ENCODE measurements at regions not wholly inside any gene's neighbourhood (a gene's known extent, or its start where the extent isn't known, plus 50 kb on each side); places are given as distances from the start of the nearest gene placed in this dataset.
A peak's percentile ranks its signal among the peaks of the same experiment; 100 is the strongest.

DNA sequence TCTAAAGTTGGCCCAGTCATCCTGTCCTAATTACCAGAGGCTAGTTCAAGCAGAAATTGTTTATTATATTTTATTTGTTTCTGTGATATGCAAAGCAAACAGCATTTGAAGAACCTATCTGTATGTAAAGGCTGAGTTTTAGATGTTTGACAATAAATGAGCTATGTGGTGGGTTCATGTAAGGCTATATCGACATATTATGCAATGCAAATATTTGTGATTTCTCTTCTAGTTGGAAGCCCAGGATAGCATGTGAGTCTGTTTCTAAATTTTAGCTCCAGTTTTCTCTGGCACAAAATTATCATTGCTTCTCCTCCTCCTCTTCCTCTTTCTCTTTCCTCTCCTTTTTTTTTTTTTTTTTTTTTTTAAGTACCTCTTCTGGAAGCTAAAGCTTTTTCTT lies 263.2 kb upstream of the LMCD1 start:
- H3K9ac ChIP-seq (ENCODE audit: low read length in 5 of 5) = peak overlapping the region in 1 of 5 donors; percentile 5
- no peaks in the 10 kb centered on the region for H3K36me3 ChIP-seq (ENCODE audit: control insufficient read depth in 5 of 5, insufficient read depth in 5 of 5, low read length in 5 of 5)
- no peaks in the 10 kb centered on the region for H3K27me3 ChIP-seq (ENCODE audit: control insufficient read depth in 5 of 5, insufficient read depth in 4 of 5, low read length in 5 of 5)
- H3K9me3 ChIP-seq (ENCODE audit: control insufficient read depth in 5 of 5, low read length in 5 of 5) = peaks cover 0 to 8% (median 2%) of the 10 kb centered on the region in 5 donors
- H3K27ac ChIP-seq (ENCODE audit: low read depth, low read length) = peak overlapping the region; percentile 54
- peaks cover 0 to 31% (median 18%) of the 10 kb centered on the region in 5 donors for H3K4me1 ChIP-seq (ENCODE audit: control insufficient read depth in 5 of 5, insufficient read depth in 5 of 5, low read length in 5 of 5)
- H3K4me3 ChIP-seq (ENCODE audit: low read depth in 1 of 5, low read length in 5 of 5) = no peak overlapping the region

DNA sequence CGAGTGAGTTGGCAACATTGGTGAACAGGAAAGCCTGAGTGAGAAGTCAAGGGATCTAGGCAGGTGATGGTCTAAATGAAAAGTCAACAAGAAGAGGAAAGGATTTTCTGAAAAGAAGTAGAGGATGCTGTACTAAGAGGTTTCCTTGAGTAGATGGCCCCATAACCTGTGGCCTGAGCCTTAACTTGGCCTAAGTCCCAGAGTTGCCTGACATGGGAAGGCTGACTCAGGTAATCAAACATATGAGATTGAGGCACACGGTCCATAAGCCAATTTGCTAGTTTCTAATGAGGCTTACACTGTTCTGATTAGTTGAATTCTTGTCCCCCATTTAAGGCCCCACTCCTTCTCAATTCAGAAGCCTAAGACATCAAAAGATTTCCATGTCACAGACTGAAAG lies 262.5 kb upstream of the LMCD1 start:
- Histone ChIP-seq H3K9me3 (ENCODE audit: control insufficient read depth in 5 of 5, low read length in 5 of 5) (peaks cover 0 to 10% (median 2%) of the 10 kb centered on the region in 5 donors), H3K27me3 (ENCODE audit: control insufficient read depth in 5 of 5, insufficient read depth in 4 of 5, low read length in 5 of 5) (no peaks in the 10 kb centered on the region), H3K4me1 (ENCODE audit: control insufficient read depth in 5 of 5, insufficient read depth in 5 of 5, low read length in 5 of 5) (peaks cover 0 to 31% (median 18%) of the 10 kb centered on the region in 5 donors), H3K36me3 (ENCODE audit: control insufficient read depth in 5 of 5, insufficient read depth in 5 of 5, low read length in 5 of 5) (no peaks in the 10 kb centered on the region), H3K27ac (ENCODE audit: low read depth, low read length) (peak overlapping the region; percentile 54), H3K9ac (ENCODE audit: low read length in 5 of 5) (no peak overlapping the region), H3K4me3 (ENCODE audit: low read depth in 1 of 5, low read length in 5 of 5) (no peak overlapping the region)

GRCh38 chr3:8239718-8240695 lies 261.6 kb upstream of the LMCD1 start:
- Histone ChIP-seq H3K27ac (ENCODE audit: low read depth, low read length) (no peak overlapping the region), H3K9me3 (ENCODE audit: control insufficient read depth in 5 of 5, low read length in 5 of 5) (peaks cover 0 to 12% (median 2%) of the 10 kb centered on the region in 5 donors), H3K4me3 (ENCODE audit: low read depth in 1 of 5, low read length in 5 of 5) (no peak overlapping the region), H3K4me1 (ENCODE audit: control insufficient read depth in 5 of 5, insufficient read depth in 5 of 5, low read length in 5 of 5) (peaks cover 0 to 31% (median 18%) of the 10 kb centered on the region in 5 donors), H3K36me3 (ENCODE audit: control insufficient read depth in 5 of 5, insufficient read depth in 5 of 5, low read length in 5 of 5) (no peaks in the 10 kb centered on the region), H3K27me3 (ENCODE audit: control insufficient read depth in 5 of 5, insufficient read depth in 4 of 5, low read length in 5 of 5) (no peaks in the 10 kb centered on the region), H3K9ac (ENCODE audit: low read length in 5 of 5) (no peak overlapping the region)

GRCh38 chr3:8246070-8246469 lies 255.6 kb upstream of the LMCD1 start:
- H3K36me3 ChIP-seq (ENCODE audit: control insufficient read depth in 5 of 5, insufficient read depth in 5 of 5, low read length in 5 of 5) = no peaks in the 10 kb centered on the region
- peaks cover 0 to 12% (median 2%) of the 10 kb centered on the region in 5 donors for H3K9me3 ChIP-seq (ENCODE audit: control insufficient read depth in 5 of 5, low read length in 5 of 5)
- no peak overlapping the region for H3K27ac ChIP-seq (ENCODE audit: low read depth, low read length)
- no peak overlapping the region for H3K9ac ChIP-seq (ENCODE audit: low read length in 5 of 5)
- no peaks in the 10 kb centered on the region for H3K4me1 ChIP-seq (ENCODE audit: control insufficient read depth in 5 of 5, insufficient read depth in 5 of 5, low read length in 5 of 5)
- H3K27me3 ChIP-seq (ENCODE audit: control insufficient read depth in 5 of 5, insufficient read depth in 4 of 5, low read length in 5 of 5) = no peaks in the 10 kb centered on the region
- H3K4me3 ChIP-seq (ENCODE audit: low read depth in 1 of 5, low read length in 5 of 5) = no peak overlapping the region

- H3K27ac ChIP-seq (ENCODE audit: low read depth, low read length) = no peak overlapping the region
- no peak overlapping the region for H3K4me3 ChIP-seq (ENCODE audit: low read depth in 1 of 5, low read length in 5 of 5)
- no peaks in the 10 kb centered on the region for H3K36me3 ChIP-seq (ENCODE audit: control insufficient read depth in 5 of 5, insufficient read depth in 5 of 5, low read length in 5 of 5)
- no peak overlapping the region for H3K9ac ChIP-seq (ENCODE audit: low read length in 5 of 5)
- H3K27me3 ChIP-seq (ENCODE audit: control insufficient read depth in 5 of 5, insufficient read depth in 4 of 5, low read length in 5 of 5) = no peaks in the 10 kb centered on the region
- peaks cover 0 to 4% (median 0%) of the 10 kb centered on the region in 5 donors for H3K9me3 ChIP-seq (ENCODE audit: control insufficient read depth in 5 of 5, low read length in 5 of 5)
- H3K4me1 ChIP-seq (ENCODE audit: control insufficient read depth in 5 of 5, insufficient read depth in 5 of 5, low read length in 5 of 5) = peaks cover 0 to 20% (median 13%) of the 10 kb centered on the region in 5 donors
Measured at GRCh38 chr3:8253201-8253600, 248.4 kb upstream of the LMCD1 start.

GRCh38 chr3:8254489-8254888 lies 247.1 kb upstream of the LMCD1 start:
- no peak overlapping the region for H3K9ac ChIP-seq (ENCODE audit: low read length in 5 of 5)
- H3K27me3 ChIP-seq (ENCODE audit: control insufficient read depth in 5 of 5, insufficient read depth in 4 of 5, low read length in 5 of 5) = no peaks in the 10 kb centered on the region
- peaks cover 0 to 4% (median 0%) of the 10 kb centered on the region in 5 donors for H3K9me3 ChIP-seq (ENCODE audit: control insufficient read depth in 5 of 5, low read length in 5 of 5)

DNA sequence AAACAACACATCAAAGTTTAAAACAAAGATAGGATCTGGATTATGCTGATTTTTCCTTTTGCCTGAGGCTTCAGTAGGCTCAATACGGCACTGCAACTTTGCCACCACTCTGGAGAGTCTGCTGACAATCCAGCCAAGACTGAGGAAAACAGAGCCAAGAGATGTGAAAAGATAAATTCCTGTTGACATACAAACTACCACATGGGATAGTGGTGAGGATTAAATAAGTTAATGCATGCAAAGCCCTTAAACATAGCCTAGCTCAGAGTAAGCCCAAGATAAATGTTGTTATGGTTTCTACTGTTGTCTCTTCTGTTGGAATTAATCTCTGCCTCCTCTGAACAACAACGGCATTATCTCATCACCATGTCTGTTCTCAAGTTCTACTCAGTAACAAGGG lies 245.9 kb upstream of the LMCD1 start:
- Histone ChIP-seq H3K9me3 (ENCODE audit: control insufficient read depth in 5 of 5, low read length in 5 of 5) (peaks cover 0 to 6% (median 3%) of the 10 kb centered on the region in 5 donors), H3K9ac (ENCODE audit: low read length in 5 of 5) (no peak overlapping the region), H3K27ac (ENCODE audit: low read depth, low read length) (no peak overlapping the region), H3K36me3 (ENCODE audit: control insufficient read depth in 5 of 5, insufficient read depth in 5 of 5, low read length in 5 of 5) (no peaks in the 10 kb centered on the region), H3K4me1 (ENCODE audit: control insufficient read depth in 5 of 5, insufficient read depth in 5 of 5, low read length in 5 of 5) (peaks cover 0 to 20% (median 13%) of the 10 kb centered on the region in 5 donors), H3K4me3 (ENCODE audit: low read depth in 1 of 5, low read length in 5 of 5) (no peak overlapping the region), H3K27me3 (ENCODE audit: control insufficient read depth in 5 of 5, insufficient read depth in 4 of 5, low read length in 5 of 5) (no peaks in the 10 kb centered on the region)

More at GRCh38 chr3:8254489-8254888, 247.1 kb upstream of the LMCD1 start:
- Histone ChIP-seq H3K27ac (ENCODE audit: low read depth, low read length) (no peak overlapping the region), H3K36me3 (ENCODE audit: control insufficient read depth in 5 of 5, insufficient read depth in 5 of 5, low read length in 5 of 5) (no peaks in the 10 kb centered on the region), H3K4me3 (ENCODE audit: low read depth in 1 of 5, low read length in 5 of 5) (no peak overlapping the region), H3K4me1 (ENCODE audit: control insufficient read depth in 5 of 5, insufficient read depth in 5 of 5, low read length in 5 of 5) (peaks cover 0 to 20% (median 13%) of the 10 kb centered on the region in 5 donors)

- Histone ChIP-seq H3K27ac (ENCODE audit: low read depth, low read length) (no peak overlapping the region), H3K27me3 (ENCODE audit: control insufficient read depth in 5 of 5, insufficient read depth in 4 of 5, low read length in 5 of 5) (no peaks in the 10 kb centered on the region), H3K36me3 (ENCODE audit: control insufficient read depth in 5 of 5, insufficient read depth in 5 of 5, low read length in 5 of 5) (no peaks in the 10 kb centered on the region), H3K9me3 (ENCODE audit: control insufficient read depth in 5 of 5, low read length in 5 of 5) (peaks cover 3 to 9% (median 4%) of the 10 kb centered on the region in 5 donors), H3K9ac (ENCODE audit: low read length in 5 of 5) (no peak overlapping the region), H3K4me3 (ENCODE audit: low read depth in 1 of 5, low read length in 5 of 5) (no peak overlapping the region), H3K4me1 (ENCODE audit: control insufficient read depth in 5 of 5, insufficient read depth in 5 of 5, low read length in 5 of 5) (peaks cover 0 to 20% (median 13%) of the 10 kb centered on the region in 5 donors)
Measured at GRCh38 chr3:8256441-8257071, 245.1 kb upstream of the LMCD1 start.

DNA sequence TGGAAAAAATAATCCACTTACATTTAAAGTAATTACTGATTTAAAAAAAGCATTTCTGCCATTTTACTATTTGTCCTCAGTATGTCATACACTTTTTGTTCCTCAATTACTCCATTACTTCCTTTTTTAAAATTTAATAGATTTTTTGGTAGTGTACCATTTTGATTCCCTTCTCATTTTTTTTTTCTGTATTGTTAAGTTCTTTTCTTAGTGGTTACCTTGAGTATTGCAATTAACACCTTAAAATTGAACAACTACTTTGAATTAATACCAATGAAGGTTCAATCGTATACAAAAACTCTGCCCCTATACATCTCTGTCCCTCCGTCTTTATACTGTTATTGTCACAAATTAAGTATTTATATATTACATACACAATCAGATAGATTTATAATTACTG lies 240.6 kb upstream of the LMCD1 start:
- Histone ChIP-seq H3K9ac (ENCODE audit: low read length in 5 of 5) (no peak overlapping the region), H3K9me3 (ENCODE audit: control insufficient read depth in 5 of 5, low read length in 5 of 5) (peaks cover 3 to 9% (median 4%) of the 10 kb centered on the region in 5 donors), H3K4me1 (ENCODE audit: control insufficient read depth in 5 of 5, insufficient read depth in 5 of 5, low read length in 5 of 5) (peaks cover 0 to 13% (median 10%) of the 10 kb centered on the region in 5 donors), H3K27me3 (ENCODE audit: control insufficient read depth in 5 of 5, insufficient read depth in 4 of 5, low read length in 5 of 5) (no peaks in the 10 kb centered on the region), H3K4me3 (ENCODE audit: low read depth in 1 of 5, low read length in 5 of 5) (no peak overlapping the region), H3K36me3 (ENCODE audit: control insufficient read depth in 5 of 5, insufficient read depth in 5 of 5, low read length in 5 of 5) (no peaks in the 10 kb centered on the region), H3K27ac (ENCODE audit: low read depth, low read length) (no peak overlapping the region)

DNA sequence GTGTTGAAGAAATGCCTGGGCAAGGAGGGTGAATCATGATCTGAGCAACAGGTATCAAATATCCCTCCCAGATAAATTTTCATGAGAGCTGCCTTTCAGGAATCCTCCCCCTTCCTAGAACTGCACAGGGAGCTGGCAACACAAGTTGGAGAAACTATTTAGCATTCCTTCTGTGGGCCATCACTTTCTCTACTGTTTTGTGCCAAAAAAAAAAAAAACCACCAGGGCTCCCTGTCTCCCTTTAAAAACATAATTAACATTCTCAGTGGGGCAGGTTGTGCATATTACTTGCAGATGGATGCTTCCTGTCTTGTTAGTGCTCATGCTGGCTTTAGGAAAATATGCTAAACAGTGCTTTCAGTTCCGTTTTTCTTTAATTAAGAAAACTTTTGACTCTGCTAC lies 234.9 kb upstream of the LMCD1 start:
- Histone ChIP-seq H3K27me3 (ENCODE audit: control insufficient read depth in 5 of 5, insufficient read depth in 4 of 5, low read length in 5 of 5) (no peaks in the 10 kb centered on the region), H3K27ac (ENCODE audit: low read depth, low read length) (no peak overlapping the region), H3K9ac (ENCODE audit: low read length in 5 of 5) (no peak overlapping the region), H3K36me3 (ENCODE audit: control insufficient read depth in 5 of 5, insufficient read depth in 5 of 5, low read length in 5 of 5) (no peaks in the 10 kb centered on the region), H3K9me3 (ENCODE audit: control insufficient read depth in 5 of 5, low read length in 5 of 5) (peaks cover 0 to 6% (median 0%) of the 10 kb centered on the region in 5 donors), H3K4me3 (ENCODE audit: low read depth in 1 of 5, low read length in 5 of 5) (no peak overlapping the region), H3K4me1 (ENCODE audit: control insufficient read depth in 5 of 5, insufficient read depth in 5 of 5, low read length in 5 of 5) (no peaks in the 10 kb centered on the region)

All from subcutaneous abdominal adipose tissue (tissue), 5 donors.